ENCODE measurements at regions not wholly inside any gene's neighbourhood (a gene's known extent, or its start where the extent isn't known, plus 50 kb on each side); places are given as distances from the start of the nearest gene placed in this dataset.
"Not testable (repeated sequence)": the region's sequence is repeated elsewhere in the genome, so short reads cannot be mapped to it uniquely, and the experiment has no call there.

- H3K79me2 ChIP-seq (ENCODE audit: insufficient read depth, low read length) = no peaks in the 10 kb centered on the region
- H3K9me3 ChIP-seq (ENCODE audit: low read length) = peaks cover 42% of the 10 kb centered on the region
- no peak overlapping the region for H3K4me3 ChIP-seq (replicated peaks in 1 of 3; ENCODE audit: insufficient read depth in 1 of 3, low read depth in 2 of 3, low read length in 3 of 3)
- H3K4me2 ChIP-seq (ENCODE audit: low read depth, low read length) = no peak overlapping the region
- ChIA-PET CTCF (ENCODE audit: low intra/inter-chr PET ratio, low total read pairs) (no interaction called here), POLR2A (no interaction called here)
- WGBS (ENCODE audit: low lambda C conversion rate) = 18% methylated on average over 5 of the region's 5 CpGs
- H2AFZ ChIP-seq (ENCODE audit: low read length) = no peak overlapping the region
- no peak for FAIRE-seq
- no peak overlapping the region for H3K27ac ChIP-seq (ENCODE audit: extremely low read length, insufficient read depth, low read length)
- no peaks in the 10 kb centered on the region for H3K4me1 ChIP-seq (ENCODE audit: insufficient read depth, low read length)
- TF ChIP-seq RFX3 (CRISPR knock-in tag; IDR thresholded peaks at IDR 0.05) (no peak), ZNF598 (CRISPR knock-in tag; IDR thresholded peaks at IDR 0.05; ENCODE audit: borderline replicate concordance) (no peak), HOXA5 (CRISPR knock-in tag; IDR thresholded peaks at IDR 0.05) (no peak), ZBTB2 (CRISPR knock-in tag; IDR thresholded peaks at IDR 0.05; ENCODE audit: low read depth) (no peak), ZNF567 (CRISPR knock-in tag; IDR thresholded peaks at IDR 0.05; ENCODE audit: borderline replicate concordance) (no peak), DPF2 (CRISPR knock-in tag; IDR thresholded peaks at IDR 0.05; ENCODE audit: borderline replicate concordance, low read depth) (no peak), ZFP37 (CRISPR knock-in tag; IDR thresholded peaks at IDR 0.05; ENCODE audit: borderline replicate concordance) (no peak), SMYD3 (CRISPR knock-in tag; IDR thresholded peaks at IDR 0.05) (no peak), KDM1A (CRISPR knock-in tag; IDR thresholded peaks at IDR 0.05) (no peak)
- intact Hi-C loops (cut with micrococcal nuclease; ENCODE audit: unreplicated experiment) = no loop called here
- DNase-seq (ENCODE audit: low spot score) = no peak
- BruUV-seq (replicated peaks) = no TSS peak
- no peaks in the 10 kb centered on the region for H3K27me3 ChIP-seq (ENCODE audit: control insufficient read depth in 1 of 2, insufficient read depth in 2 of 2, low read length in 2 of 2)
- no peaks in the 10 kb centered on the region for H4K20me1 ChIP-seq (ENCODE audit: insufficient read depth, low read length)
- no peak for ATAC-seq
- in situ Hi-C loops (cut with HindIII; ENCODE audit: extremely low pct_ligation_motif_present, low pct_unique_long_range_greater_than_20kb) = no loop called here
- no peak overlapping the region for H3K9ac ChIP-seq (ENCODE audit: insufficient read depth, low read depth, low read length)
- no peaks in the 10 kb centered on the region for H3K36me3 ChIP-seq (replicated peaks in 1 of 2; ENCODE audit: control insufficient read depth in 1 of 2, insufficient read depth in 2 of 2, low read length in 2 of 2)
Measured at GRCh38 chr11:101226617-101227016, 97.0 kb upstream of the PGR start.

GRCh38 chr11:101224221-101224620, 94.6 kb upstream of the PGR start:
- no peak overlapping the region for H2AFZ ChIP-seq (ENCODE audit: low read length)
- WGBS (ENCODE audit: low lambda C conversion rate) = 8% methylated on average over 2 of the region's 2 CpGs
- H3K9me3 ChIP-seq (ENCODE audit: low read length) = peaks cover 59% of the 10 kb centered on the region
- H3K4me1 ChIP-seq (ENCODE audit: insufficient read depth, low read length) = no peaks in the 10 kb centered on the region
- no peak for DNase-seq (ENCODE audit: low spot score)
- H3K27me3 ChIP-seq (ENCODE audit: control insufficient read depth in 1 of 2, insufficient read depth in 2 of 2, low read length in 2 of 2) = no peaks in the 10 kb centered on the region
- no peaks in the 10 kb centered on the region for H4K20me1 ChIP-seq (ENCODE audit: insufficient read depth, low read length)
- ChIA-PET POLR2A (no interaction called here), CTCF (ENCODE audit: low intra/inter-chr PET ratio, low total read pairs) (no interaction called here)
- no peaks in the 10 kb centered on the region for H3K79me2 ChIP-seq (ENCODE audit: insufficient read depth, low read length)
- no peak overlapping the region for H3K9ac ChIP-seq (ENCODE audit: insufficient read depth, low read depth, low read length)
- no TSS peak for BruUV-seq (replicated peaks)
- no peak overlapping the region for H3K4me3 ChIP-seq (replicated peaks in 1 of 3; ENCODE audit: insufficient read depth in 1 of 3, low read depth in 2 of 3, low read length in 3 of 3)
- H3K4me2 ChIP-seq (ENCODE audit: low read depth, low read length) = no peak overlapping the region
- intact Hi-C loops (cut with micrococcal nuclease; ENCODE audit: unreplicated experiment) (no loop called here), in situ Hi-C loops (cut with HindIII; ENCODE audit: extremely low pct_ligation_motif_present, low pct_unique_long_range_greater_than_20kb) (no loop called here)
- TF ChIP-seq TCF7 (IDR thresholded peaks at IDR 0.05; ENCODE audit: low read depth) (no peak), ZBTB20 (CRISPR knock-in tag; IDR thresholded peaks at IDR 0.05; ENCODE audit: borderline replicate concordance, low read depth) (no peak)
- no peak overlapping the region for H3K27ac ChIP-seq (ENCODE audit: extremely low read length, insufficient read depth, low read length)
- no peak for ATAC-seq
- FAIRE-seq = no peak
- no peaks in the 10 kb centered on the region for H3K36me3 ChIP-seq (replicated peaks in 1 of 2; ENCODE audit: control insufficient read depth in 1 of 2, insufficient read depth in 2 of 2, low read length in 2 of 2)

- FAIRE-seq; H3K27me3 ChIP-seq (ENCODE audit: control insufficient read depth in 1 of 2, insufficient read depth in 2 of 2, low read length in 2 of 2); H3K4me2 ChIP-seq (ENCODE audit: low read depth, low read length); POLR2A ChIA-PET; H3K4me1 ChIP-seq (ENCODE audit: insufficient read depth, low read length); DNase-seq (ENCODE audit: low spot score); H2AFZ ChIP-seq (ENCODE audit: low read length); H4K20me1 ChIP-seq (ENCODE audit: insufficient read depth, low read length); intact Hi-C loops (cut with micrococcal nuclease; ENCODE audit: unreplicated experiment); BruUV-seq (replicated peaks); H3K9ac ChIP-seq (ENCODE audit: insufficient read depth, low read depth, low read length); H3K27ac ChIP-seq (ENCODE audit: extremely low read length, insufficient read depth, low read length); CTCF ChIA-PET (ENCODE audit: low intra/inter-chr PET ratio, low total read pairs); H3K4me3 ChIP-seq (replicated peaks in 1 of 3; ENCODE audit: insufficient read depth in 1 of 3, low read depth in 2 of 3, low read length in 3 of 3); H3K36me3 ChIP-seq (replicated peaks in 1 of 2; ENCODE audit: control insufficient read depth in 1 of 2, insufficient read depth in 2 of 2, low read length in 2 of 2); ATAC-seq; in situ Hi-C loops (cut with HindIII; ENCODE audit: extremely low pct_ligation_motif_present, low pct_unique_long_range_greater_than_20kb); H3K79me2 ChIP-seq (ENCODE audit: insufficient read depth, low read length): not testable (repeated sequence)
- 5% methylated on average over 2 of the region's 2 CpGs for WGBS (ENCODE audit: low lambda C conversion rate)
- peaks cover 61% of the 10 kb centered on the region for H3K9me3 ChIP-seq (ENCODE audit: low read length)
Measured at GRCh38 chr11:101218091-101218490, 88.5 kb upstream of the PGR start.

Data from HepG2 (cell line).